ENCODE measurements at regions not wholly inside any gene's neighbourhood (a gene's known extent, or its start where the extent isn't known, plus 50 kb on each side); places are given as distances from the start of the nearest gene placed in this dataset.
"Not testable (repeated sequence)": the region's sequence is repeated elsewhere in the genome, so short reads cannot be mapped to it uniquely, and the experiment has no call there.

DNA sequence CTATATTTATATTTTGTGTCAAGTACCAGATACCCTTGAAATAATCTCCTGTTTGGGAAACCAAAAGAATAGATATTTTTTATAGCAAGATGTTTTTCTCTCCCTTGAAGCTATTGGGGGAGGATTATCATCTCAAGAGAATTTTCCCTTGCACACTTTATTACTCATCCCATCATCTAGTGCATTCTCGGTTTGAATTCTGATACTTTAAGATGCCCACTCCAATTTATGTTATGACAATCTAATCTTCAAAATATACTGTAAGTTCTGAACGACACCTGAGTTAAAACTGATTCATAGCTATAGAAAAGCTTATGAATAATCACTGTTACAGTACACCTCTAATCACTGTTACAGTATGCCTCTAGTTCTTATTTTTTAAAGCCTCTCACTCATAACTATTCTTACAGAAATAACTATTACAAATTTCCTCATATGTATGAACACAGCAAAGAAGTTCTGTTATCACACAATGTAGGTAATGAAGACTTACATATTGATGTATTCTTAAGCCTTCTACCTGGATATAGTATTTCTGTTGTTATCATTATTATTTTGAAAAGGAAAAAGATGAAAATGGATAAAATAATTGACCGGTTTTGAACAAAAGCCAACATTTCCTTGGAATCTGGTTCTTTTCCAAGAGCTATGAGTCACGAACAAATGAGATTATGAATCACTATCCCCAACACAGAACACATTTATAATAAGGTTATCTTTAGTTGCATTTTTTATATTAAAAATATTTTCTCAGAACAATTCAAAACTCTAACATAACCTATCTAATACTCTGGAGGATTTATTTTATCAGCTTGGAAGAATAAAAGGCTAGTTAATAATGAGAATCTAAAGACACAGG, 72.3 kb upstream of the FAM13C start:
- H3K4me3 ChIP-seq, result no peak overlapping the region
- peaks cover 0 to 17% (median 0%) of the 10 kb centered on the region in 4 donors for H3K4me1 ChIP-seq
- H3K36me3 ChIP-seq, result no peaks in the 10 kb centered on the region
- DNase-seq, result no peak
- intact Hi-C loops (cut with DNase I), result no loop called here
- WGBS, 2 donors, result 63 to 65% methylated on average over 4 of the region's 4 CpGs
- no peak overlapping the region for H3K27ac ChIP-seq
- H3K27me3 ChIP-seq, result no peaks in the 10 kb centered on the region
- H3K9me3 ChIP-seq, result no peaks in the 10 kb centered on the region
- TF ChIP-seq POLR2AphosphoS5 (IDR thresholded peaks at IDR 0.05) (no peak), EP300 (IDR thresholded peaks at IDR 0.05) (no peak), POLR2A (IDR thresholded peaks at IDR 0.05) (no peak), CTCF (IDR thresholded peaks at IDR 0.05) (no peak)

DNA sequence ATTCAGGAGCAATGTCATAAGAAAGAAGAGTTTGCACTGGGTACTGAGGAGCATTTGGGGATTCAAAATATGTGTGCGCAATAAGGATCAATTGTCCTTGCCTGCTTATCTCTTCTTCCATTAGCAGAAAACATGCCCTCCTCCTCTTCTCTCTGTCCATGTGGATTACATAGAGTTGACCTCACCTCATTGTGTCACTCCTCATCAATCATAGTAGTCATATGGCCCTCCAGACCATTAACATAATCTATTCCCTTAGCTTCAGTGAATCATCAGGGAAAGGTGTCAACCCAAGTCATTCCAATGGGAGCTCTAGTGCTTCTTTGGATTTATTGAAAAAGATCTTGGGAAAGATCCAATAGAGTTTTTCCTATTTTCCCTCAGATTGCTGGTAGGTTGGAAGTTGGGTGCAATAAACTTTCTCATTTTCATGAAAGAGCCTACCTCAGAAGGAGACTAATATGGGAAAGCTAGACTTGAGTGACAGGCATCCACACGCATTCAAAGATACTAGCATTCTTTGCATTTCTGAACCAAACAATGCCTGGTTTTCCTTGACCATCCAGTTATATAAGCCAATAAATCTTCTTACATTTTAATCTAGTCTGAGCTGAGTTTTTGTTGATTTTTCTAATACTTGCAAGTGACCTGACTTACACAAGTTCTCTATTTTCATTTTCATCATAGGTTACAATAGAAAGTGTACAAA, 71.5 kb upstream of the FAM13C start:
- no peak for DNase-seq
- intact Hi-C loops (cut with DNase I), result no loop called here
- no peaks in the 10 kb centered on the region for H3K27me3 ChIP-seq
- TF ChIP-seq CTCF (IDR thresholded peaks at IDR 0.05) (no peak), POLR2A (IDR thresholded peaks at IDR 0.05) (no peak), EP300 (IDR thresholded peaks at IDR 0.05) (no peak), POLR2AphosphoS5 (IDR thresholded peaks at IDR 0.05) (no peak)
- no peak overlapping the region for H3K4me3 ChIP-seq
- no peaks in the 10 kb centered on the region for H3K9me3 ChIP-seq
- no peak overlapping the region for H3K27ac ChIP-seq
- H3K36me3 ChIP-seq, result no peaks in the 10 kb centered on the region
- 89 to 97% methylated on average over 2 of the region's 2 CpGs for WGBS, 2 donors
- peaks cover 0 to 17% (median 0%) of the 10 kb centered on the region in 4 donors for H3K4me1 ChIP-seq

DNA sequence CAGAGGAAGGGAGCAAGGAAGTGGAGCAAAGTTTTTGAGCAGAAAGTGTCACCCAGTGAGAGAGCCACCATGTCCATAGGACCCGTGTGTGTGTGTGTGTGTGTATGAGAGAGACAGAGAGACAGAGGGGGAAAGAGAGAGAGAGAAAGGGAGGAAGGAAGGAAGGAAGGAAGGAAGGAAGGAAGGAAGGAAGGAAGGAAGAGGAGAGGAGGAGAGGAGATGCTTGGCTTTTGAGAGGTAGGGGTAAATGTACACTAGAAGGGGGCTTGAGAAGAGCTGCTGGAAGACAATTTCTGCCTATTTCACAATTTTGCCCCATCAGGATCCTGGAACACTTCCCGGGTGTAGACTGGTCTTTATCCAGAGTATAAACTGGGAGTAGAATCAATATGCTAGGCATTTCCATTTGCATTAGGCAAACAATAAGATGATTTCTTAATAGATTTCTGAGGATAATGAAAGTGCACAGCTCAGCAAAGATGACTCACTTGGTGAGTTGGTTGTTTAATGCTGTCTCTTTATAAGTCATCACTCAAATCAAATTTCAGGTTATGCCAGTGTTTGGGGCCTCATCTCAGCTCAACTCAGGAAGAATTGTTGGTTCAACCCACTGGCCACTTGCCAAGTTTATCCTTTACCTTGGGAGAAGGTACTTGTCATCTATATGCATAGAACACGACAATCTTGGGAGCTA, 70.0 kb upstream of the FAM13C start:
- TF ChIP-seq POLR2A (IDR thresholded peaks at IDR 0.05), result no peak
- TF ChIP-seq CTCF (IDR thresholded peaks at IDR 0.05), result no peak
- no peak for TF ChIP-seq EP300 (IDR thresholded peaks at IDR 0.05)
- no peak for TF ChIP-seq POLR2AphosphoS5 (IDR thresholded peaks at IDR 0.05)
- H3K36me3 ChIP-seq, result no peaks in the 10 kb centered on the region
- DNase-seq, result no peak
- H3K4me3 ChIP-seq, result no peak overlapping the region
- 74 to 83% methylated on average over 3 of the region's 3 CpGs for WGBS, 2 donors
- H3K9me3 ChIP-seq, result no peaks in the 10 kb centered on the region
- no peak overlapping the region for H3K27ac ChIP-seq
- intact Hi-C loops (cut with DNase I), result no loop called here
- H3K4me1 ChIP-seq, result peaks cover 0 to 17% (median 0%) of the 10 kb centered on the region in 4 donors
- no peaks in the 10 kb centered on the region for H3K27me3 ChIP-seq

GRCh38 chr10:59413795-59414194, 51.4 kb upstream of the FAM13C start:
- not testable (repeated sequence) for H3K4me1 ChIP-seq
- 50 to 64% methylated on average over 5 of the region's 5 CpGs for WGBS, 2 donors

More at GRCh38 chr10:59413795-59414194, 51.4 kb upstream of the FAM13C start:
- H3K4me3 ChIP-seq; intact Hi-C loops (cut with DNase I); DNase-seq; H3K27me3 ChIP-seq; H3K36me3 ChIP-seq; H3K27ac ChIP-seq; H3K9me3 ChIP-seq: not testable (repeated sequence)
